NB4 (cell line): ENCODE measurements at regions not wholly inside any gene's neighbourhood (a gene's known extent, or its start where the extent isn't known, plus 50 kb on each side); places are given as distances from the start of the nearest gene placed in this dataset.

ENCODE experiments used
- CTCF ChIP-seq: IDR thresholded peaks from one replicate; pipeline ENCODE4 v1.5.1; 2012; ENCODE audit warnings: low read depth, low read length
- MYC ChIP-seq: IDR thresholded peaks from 2 replicates; pipeline ENCODE4 v1.6.1; 2011; ENCODE audit warnings: low read depth, low read length
- POLR2A ChIP-seq: IDR thresholded peaks from 2 replicates; pipeline ENCODE4 v1.6.1; 2011; ENCODE audit warnings: mild to moderate bottlenecking; ENCODE audit not compliant: insufficient read length; ENCODE audit errors: extremely low read depth
- TF ChIP-seq, protein P1 (sequence below): IDR thresholded peaks from 2 replicates; pipeline ENCODE4 v1.6.1; 2011; ENCODE audit warnings: low read depth, low read length

GRCh38 chrX:8377041-8377440 lies 87.6 kb upstream of the VCX3B start:
- no peak for TF ChIP-seq CTCF
- TF ChIP-seq POLR2A: no peak
- no peak for TF ChIP-seq MYC
- TF ChIP-seq, protein P1, sequence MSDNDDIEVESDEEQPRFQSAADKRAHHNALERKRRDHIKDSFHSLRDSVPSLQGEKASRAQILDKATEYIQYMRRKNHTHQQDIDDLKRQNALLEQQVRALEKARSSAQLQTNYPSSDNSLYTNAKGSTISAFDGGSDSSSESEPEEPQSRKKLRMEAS: no peak
